T-helper 1 cell (primary cell): ENCODE measurements at regions not wholly inside any gene's neighbourhood (a gene's known extent, or its start where the extent isn't known, plus 50 kb on each side); places are given as distances from the start of the nearest gene placed in this dataset.
"Not testable (repeated sequence)": the region's sequence is repeated elsewhere in the genome, so short reads cannot be mapped to it uniquely, and the experiment has no call there.

Source experiments
- DNase-seq, 5 donors: peaks; one replicate each; pipeline ENCODE4 v3.0.0-alpha.2; 2012 to 2020

DNA sequence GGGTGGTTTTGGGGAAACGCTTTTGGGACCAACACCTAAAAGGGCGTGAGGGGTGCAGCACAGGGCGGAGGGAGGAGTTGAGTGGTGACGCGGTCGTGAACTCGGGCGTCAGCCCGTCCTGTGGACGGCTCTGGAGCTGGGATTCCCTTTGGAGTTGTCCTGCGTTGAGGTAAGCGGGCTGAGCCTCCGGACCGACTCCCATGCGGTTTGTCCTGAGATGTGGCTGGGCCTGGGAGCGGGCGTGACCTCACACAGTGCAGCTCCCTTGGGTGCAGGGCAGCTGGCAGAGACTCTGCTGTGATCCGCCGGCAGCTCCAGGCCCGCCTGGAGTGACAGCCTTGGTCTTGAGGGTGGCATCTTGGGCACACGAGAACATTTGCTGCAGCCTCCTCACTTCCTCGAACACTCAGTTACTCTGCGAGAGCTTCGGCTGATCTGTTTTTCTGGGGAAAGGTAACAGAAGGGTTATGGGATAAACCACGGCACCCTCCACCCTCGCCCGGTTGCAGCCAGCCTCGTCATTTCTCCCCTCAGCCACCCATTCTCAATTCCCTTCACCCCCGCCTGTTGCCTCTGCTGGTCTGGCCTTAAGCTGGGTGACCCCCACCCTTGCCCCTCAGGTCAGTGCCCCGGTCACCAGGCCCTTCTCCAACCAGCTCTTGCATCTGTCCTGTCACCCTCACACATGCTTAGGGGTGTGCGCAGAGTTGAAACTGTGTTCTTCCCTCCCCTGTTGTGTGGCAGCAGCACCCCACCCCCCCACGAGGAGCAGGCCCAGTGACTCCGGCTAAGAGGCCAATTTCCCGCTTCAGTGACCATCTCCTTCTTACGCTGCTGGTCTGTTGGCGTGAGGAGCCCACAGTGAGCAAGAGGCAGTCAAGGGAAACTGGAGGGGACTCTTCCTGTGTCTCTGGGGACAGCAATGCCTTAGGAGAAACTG is 94.2 kb upstream of the COL5A1 start:
- DNase-seq, result no peak

DNA sequence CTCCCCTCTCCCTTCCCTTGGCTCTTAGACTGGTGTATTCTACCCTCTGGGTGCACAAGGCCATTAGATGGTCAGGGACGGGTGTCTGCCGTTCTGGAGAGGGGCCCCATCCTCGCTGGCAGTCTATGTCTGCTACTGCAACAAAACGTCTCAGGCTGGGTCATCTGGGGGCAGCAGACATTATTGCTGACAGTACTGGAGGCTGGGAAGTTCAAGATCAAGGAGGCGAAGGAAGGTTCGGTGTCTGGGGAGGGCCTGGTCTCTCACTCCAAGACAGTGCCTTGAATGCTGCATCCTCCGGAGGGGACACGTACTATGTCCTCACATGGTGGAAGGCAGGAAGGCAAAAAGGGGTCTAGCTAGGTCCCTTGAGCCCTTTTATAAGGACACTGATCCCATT is 93.4 kb upstream of the COL5A1 start:
- no peak for DNase-seq

DNA sequence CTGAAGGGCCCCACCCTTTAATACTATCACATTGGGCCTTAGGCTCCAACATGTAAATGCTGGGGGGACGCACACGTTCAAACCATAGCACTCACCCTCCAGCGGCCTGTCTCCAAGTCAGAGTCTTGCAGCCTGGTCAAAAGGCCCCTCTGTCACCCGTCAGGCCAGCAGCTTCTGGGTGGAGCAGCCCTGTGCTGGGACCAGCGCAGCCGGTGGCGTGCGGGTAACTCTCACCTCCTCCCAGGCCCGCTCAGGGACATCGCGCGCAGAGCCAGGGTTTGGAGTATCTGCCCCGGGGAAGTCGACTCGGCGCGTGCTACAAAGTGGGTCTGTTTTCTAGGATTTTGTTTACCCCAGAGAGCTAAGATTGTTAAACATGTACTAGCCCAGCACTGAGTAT is 93.0 kb upstream of the COL5A1 start:
- no peak for DNase-seq

DNA sequence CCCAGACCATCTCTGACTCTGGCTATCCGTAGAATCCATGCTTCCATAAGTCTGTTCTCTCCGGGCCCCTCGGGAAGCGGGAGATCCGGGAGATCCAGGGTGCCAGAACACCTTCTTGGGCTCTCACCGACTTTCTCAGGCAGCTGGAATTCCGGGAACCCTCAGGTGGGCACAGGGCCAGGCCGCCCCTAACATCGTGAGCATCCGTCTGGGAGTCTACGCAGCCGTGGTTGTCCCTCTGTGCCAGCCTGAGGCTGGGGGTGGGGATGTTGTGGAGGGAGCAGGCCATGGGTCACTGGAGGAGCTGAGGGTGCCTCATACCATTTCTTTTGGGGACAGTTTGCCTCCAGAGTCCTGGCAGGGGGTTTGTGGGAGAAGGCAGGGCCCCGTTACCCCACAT is 92.3 kb upstream of the COL5A1 start:
- DNase-seq, result no peak

DNA sequence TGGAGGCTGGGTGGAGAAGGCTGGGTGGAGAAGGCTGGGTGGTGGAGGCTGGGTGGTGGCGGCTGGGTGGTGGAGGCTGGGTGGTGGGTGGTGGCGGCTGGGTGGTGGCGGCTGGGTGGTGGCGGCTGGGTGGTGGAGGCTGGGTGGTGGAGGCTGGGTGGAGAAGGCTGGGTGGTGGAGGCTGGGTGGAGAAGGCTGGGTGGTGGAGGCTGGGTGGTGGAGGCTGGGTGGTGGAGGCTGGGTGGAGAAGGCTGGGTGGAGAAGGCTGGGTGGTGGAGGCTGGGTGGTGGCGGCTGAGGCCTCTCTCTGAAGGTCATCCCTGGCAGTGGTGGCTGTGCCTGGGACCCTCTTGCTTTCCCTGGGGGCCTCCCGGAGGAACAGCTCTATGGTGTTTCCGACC is 91.5 kb upstream of the COL5A1 start:
- not testable (repeated sequence) for DNase-seq

DNA sequence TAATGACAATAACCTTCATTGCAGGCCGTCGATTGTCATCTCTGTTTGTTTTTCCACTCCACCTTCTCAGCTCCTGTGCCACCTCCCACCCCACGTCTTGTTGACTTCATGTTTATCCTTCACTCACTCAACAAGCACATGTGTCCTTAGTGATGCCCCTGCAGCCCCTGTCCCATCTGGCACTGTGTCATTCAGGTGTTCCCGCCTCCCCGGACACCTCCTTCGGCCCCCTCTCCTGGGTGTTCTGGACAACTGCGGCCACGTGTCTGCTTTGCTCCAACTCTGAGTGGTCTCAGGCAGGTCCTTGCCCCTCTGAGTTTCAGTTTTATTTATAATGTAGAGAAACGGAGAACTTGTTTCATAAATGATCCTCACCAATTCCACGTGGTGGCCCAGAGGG is 91.0 kb upstream of the COL5A1 start:
- DNase-seq, result no peak

DNA sequence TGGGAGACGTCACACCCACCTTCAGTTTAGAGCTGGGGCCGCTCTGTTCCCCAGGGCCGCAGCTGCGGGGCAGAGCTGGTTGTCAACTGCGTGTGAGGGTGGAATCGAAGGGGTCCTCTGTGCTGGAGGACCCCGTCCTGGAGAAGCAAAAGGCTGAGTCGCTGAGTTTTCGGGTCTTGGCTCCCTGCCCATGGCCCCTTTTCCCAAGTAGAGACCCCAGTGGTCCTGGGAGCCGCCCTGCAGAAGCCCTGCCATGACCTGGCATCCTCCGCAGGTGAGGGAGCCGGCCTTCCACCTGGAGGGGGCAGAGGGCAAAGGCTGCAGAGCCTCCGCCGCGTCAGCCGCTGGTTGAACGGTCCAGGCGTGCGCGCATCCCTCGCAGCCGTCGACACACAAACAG is 90.4 kb upstream of the COL5A1 start:
- DNase-seq, result no peak

DNA sequence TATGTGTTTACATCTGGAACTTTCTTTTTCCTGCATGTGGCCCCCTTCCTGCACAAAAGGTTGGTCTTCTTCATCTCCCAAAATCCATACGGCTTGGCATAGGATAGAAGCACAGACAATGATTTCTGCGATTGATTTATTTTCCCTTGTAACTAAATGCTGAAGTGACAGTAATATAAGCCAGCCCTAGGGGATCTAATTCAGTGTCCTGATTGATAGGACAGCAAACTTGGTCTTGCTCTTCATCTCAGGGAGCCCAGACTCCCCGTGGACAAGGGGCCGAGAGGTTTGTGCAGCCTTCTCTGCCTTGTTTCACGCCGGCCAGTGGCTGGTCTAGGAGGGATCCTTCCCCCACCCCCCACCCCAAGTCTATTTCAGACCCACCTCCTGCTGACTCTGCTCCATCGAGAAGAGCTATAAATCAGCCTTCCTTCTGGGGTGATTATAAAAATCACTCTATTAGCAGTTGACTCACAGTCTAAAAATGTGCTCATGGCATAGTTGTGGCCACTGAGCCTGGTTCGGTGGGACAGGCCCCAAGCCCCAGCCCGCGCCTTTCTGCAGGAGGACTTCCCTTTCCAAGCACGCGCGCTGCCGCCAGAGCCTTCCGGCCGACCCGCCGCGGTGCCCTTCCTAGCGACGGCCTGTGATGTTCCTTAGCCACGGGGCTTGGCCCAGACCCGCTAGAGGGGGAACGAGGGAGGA is 89.8 kb upstream of the COL5A1 start:
- DNase-seq, result no peak

DNA sequence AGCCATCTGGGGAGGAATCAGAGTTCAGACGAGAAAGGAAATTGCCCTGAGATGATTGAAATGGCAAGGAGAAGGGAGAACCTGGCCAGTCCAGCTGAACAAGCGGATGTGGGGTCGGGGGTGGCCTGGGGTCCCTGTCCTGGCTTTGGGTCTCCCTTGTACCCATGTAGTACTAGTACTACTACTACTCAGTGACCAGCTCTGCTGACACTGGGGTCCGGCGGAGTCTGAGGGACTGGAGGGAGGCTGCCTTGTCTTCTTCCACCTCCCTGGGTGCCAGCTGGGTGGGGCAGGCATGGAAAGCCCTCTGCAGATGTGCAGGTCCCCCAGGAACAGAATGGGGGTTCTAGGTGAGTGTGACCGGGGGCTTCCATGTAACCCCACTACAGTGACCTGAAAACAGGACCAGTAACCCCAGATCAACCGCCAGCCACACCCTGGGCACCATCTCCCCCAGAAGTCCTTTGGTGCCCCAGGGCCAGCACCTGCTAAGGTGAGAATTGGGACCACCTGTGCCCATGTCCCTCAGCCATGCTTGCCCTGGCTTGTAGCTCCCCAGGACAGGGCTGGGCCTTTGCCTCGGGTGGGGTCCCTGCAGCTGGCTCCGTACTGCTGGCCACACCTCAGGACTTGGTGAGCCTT is 89.1 kb upstream of the COL5A1 start:
- DNase-seq, result no peak

DNA sequence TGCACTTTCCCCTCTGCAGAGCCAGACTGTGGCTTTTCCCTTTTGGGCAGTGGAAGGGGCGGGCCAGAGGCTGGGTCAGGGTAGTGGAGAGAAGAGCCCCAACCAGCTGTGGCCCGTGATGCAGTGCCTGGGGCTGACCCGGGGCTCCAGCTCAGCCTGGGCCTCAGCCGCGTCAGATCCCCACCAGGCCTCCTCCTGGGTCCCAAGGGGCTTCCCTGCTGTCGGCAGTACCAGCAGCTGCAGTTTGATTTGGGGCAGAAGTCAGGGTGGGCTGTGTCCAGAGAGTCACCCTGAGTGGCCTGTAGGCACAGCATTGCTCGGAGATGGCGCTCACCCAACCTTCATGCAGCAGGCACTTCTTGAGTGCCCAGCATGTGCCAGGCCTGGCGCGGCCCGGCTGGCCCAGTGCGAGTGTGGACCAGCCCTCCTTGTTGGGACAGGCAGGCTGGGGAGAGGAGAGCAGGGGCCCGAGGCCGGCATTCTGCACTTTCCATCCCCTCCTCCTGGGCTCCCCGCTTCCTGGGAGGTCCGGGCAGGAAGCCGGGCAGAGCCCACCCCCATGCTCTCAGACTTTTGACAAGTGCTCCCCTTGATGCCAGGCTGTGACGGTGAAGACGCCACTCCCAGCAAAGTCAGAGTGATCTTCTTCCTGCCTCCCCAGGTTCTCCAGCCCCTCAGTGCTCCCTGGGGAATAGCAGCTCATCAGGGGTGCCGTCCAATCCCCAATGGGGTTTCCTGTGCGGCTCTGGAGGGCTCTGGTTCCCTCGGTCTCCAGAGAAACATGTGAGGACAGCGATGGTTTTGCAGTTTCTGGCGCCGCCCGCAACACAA is 88.3 kb upstream of the COL5A1 start:
- no peak for DNase-seq

DNA sequence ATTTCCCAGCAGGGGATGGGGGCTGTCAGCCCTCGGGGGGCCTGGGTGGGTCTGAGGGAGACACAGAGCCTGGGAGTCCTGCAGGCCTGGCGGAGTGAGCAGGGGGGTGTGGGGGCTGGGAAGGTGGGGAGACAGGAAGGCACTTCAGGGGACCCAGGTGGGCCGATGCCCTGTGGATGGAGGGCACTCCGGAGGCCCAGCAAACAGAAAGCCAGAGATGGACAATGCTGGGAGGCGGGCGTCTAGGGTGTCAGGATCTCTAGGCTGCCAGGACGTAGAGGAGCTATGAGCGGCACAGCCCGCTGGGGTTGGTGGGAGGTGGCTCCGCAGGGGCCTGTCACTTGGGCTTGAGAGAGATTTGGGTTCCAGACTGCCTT is 87.6 kb upstream of the COL5A1 start:
- no peak for DNase-seq

DNA sequence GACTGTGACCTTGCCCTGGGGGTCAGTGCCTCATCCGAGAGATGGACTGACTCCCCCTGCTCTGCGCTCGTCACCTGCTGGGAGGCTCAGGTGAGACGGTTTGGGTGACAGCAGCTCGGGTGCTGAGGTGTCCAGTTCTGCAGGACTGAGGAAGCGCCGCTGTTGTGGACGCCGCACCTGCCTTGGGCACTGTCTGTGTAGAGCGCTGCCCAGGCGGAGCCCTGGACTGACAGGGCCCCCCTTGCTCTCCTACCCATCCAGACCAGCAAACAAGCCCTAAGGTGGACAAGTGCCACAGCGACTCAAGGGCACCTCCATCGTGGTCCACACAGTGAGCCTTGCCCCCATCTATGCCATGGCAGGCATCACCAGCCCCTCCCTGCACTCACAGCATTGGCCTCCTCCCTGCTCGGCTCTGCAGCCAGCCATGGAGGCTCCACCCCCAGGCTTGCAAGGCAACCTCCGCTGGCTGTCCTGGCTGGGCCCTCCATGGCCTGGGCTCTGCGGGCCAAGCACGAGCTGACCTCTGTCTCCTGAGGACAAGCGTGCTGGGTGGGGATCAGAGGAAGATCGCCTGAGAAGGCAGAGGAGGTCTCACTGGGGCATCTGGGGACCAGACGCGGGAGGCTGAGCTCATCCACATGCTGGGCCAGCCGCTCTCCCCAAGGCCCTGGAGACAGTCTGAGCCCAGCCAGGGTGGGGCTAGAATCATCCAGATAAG is 87.1 kb upstream of the COL5A1 start:
- DNase-seq, result no peak

DNA sequence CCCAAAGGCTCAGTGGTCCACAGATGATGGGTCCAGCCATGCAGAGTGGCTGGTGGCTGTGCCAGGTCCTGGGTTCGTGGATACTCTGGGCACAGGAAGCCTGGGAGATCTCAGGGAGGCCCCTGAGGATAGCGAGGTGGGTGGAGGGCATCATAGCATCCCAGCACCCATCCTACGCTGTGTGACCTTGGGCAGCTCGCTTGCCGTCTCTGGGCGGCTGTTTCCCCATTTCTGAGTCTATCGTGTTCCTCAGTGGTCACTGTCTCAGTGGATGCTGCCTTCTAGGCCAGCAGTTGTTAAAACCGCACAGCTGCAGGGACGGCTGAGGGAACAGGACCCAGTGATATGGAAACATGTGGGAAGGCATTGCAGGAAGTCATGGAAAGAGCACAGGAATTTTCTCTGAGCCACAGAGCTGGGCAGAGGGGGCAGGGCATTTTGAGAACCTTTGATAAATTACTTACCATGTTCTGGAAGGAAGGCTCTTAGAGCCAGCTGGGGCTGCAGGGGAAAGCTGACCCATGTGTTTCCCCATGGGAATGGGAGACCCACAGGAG is 86.4 kb upstream of the COL5A1 start:
- DNase-seq, result no peak

DNA sequence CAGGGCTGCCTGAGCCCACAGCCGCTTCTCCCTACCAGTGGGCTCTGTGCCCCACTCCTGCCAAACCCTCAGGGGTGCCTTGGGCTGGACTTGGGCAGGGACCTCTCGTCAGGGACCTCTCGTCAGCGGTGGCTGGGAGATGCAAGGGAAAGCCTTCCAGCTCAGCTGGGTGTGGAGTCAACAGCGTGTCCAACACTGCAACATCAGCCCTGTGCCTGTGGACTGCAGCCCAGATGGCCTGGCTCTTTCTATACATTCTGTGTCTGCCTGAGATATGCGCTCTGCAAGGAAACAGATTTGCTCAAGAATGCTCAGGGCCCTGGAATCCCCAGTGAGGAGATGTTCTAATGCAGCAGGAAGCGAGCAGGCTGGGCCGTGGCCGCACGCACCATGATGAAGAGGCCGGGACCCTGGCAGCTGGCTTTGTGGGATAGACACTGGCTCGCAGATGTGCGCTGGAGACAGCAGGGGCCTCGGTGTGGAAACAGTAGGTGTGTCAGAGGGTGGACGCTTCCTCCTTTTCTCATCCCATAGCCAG is 85.0 kb upstream of the COL5A1 start:
- no peak for DNase-seq

DNA sequence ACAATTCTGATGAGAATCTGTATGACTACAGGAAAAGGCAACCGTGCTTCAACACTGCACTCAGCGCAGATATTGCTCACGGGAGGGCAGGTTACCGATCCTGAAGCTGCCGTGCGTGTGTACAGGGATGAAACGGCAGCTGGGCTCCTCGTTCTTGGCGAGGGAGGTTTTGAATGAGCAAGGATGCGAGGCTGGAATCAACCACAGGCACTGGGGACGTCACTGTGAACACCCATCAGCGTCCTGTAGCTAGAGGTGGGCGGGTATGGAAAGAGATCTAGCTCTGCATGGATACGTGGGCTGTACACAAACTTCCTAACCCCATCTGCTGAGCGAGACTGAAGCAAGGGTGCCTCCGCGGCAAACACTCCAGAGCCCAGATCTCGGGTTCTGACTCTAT is 84.3 kb upstream of the COL5A1 start:
- no peak for DNase-seq

DNA sequence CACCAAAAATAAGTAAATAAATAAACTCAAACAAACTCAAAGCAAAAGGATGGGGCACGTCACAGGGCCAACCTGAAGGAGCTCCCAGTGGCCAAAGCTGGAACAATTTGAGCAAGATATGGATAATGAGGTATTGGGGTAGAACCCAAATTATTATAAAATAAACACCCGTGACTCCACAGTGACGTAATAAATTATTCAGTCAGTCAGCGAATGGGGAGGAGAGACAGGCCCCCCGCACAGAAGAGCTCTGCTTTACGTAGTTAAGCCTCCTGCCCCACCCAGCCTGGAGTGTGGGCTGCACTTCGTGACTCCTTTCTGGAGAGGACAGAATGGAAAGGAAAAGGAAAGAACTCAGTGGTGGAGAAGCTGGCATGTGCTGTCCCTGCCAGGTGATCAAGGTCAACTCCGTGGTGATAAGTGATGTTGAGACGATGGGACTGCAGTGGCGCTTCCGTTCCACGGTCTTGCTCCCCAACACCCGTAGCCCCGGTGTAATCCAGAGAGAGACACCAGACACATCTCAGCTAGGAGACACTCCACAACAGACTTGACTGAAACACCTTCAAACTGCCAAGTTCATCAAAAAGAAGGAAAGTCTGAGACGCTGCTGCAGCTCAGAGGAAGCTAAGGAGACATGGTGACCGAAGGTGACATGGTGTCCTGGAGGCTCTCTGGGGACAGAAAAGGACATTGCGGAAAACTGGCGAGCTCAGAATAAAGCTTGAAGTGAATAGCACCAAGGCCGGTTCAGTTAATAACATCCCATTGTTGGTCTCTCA is 83.3 kb upstream of the COL5A1 start:
- DNase-seq, result peak in 1 of 5 donors; percentile 0

DNA sequence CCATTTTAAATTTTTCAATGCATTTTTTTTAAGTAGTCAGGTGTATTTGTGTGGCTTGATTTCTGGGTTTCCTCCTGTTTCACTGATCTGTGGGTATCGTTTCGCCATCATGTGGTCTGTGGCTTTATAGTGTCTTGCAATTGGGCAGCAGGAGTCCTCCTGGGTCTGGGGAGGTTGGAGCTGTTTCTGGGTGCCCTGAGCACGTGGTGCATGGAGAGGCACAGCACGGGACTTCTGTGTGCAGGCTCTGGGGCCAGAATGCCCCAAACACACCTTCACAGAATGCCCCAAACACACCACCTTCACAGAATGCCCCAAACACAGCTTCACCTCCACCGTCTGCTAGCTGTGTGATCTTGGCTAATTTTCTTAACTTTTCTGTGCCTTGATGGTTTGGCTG is 82.6 kb upstream of the COL5A1 start:
- no peak for DNase-seq

DNA sequence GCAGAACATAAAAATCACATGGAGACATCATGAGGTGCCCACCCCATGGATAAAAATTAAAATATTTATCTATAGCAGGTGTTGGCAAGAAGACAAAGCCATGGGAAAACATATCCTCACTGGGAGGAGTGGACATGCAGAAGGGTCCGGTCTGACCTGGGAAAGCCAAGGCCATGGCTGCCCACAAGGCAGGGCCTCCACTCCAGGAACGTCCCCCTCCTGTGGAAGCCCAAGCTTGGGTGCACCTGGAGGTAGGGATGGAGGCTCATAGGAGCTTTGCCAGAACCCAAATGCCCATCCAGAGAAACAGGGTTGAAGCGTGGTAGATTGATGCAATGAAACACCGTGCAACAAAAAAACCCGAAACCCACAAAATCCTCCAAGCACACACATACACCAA is 81.4 kb upstream of the COL5A1 start:
- DNase-seq, result no peak

DNA sequence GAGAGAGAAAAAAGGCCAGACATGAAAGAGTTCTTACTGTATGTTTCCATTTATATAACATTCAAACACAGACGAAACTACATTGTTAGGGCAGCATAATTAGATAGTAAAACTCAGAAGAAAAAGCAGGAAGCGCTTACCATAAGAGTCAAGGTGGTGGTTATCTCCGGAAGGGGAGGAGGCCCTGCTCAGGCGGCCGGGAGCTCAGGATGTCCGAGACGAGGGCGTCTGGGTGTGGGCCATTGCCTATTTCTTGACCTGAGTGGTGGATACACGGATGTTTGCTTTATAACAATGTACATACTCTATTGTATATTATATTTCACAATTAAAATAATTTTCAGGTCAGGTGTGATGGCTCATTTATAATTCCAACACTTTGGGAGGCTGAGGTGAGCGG is 80.9 kb upstream of the COL5A1 start:
- DNase-seq, result no peak

DNA sequence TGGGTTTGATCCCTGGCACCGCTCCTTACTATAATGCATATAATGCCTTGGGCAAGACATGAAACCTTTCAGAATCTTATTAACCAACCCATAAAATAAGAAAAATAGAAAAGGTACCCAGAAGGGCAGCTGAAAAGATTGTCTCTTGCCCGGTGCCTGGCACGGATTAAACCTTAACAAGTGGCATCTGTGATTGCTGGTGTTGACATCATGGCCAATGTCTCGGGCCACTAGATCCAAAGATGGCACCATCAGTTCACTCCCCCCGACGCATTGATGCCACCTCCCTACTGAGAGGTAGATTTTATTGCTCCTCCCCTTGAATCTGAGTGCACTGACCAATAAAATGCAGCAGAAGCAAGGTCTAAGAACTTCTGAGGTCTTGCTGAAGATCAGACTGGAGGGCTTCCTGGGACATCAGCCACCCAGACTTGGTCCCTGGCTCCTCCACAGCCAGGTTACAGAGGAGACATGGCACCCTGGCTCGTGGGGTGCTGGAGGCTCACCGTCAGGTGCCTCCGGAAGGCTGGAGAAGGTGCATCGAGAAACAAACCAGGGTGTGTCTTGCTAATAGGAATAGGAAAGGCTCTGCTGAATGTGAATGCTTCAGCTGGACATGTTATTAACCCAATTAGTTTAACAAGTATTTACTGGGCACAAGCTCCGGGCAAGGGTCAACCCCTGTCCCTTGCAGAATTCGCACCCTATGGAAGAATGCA is 80.0 kb upstream of the COL5A1 start:
- DNase-seq, result no peak
